HG02759 (cell line): ENCODE measurements at regions not wholly inside any gene's neighbourhood (a gene's known extent, or its start where the extent isn't known, plus 50 kb on each side); places are given as distances from the start of the nearest gene placed in this dataset.

Experiments
- ATAC-seq: cut with Tn5 transposase; IDR thresholded peaks from one replicate; pipeline ENCODE4 v1.9.1; 2021; ENCODE audit warnings: mild to moderate bottlenecking, moderate library complexity; ENCODE audit not compliant: unreplicated experiment

GRCh38 chr15:81536356-81536755, 162.3 kb upstream of the TMC3 start:
- no peak for ATAC-seq

- no peak for ATAC-seq
Observed at GRCh38 chr15:81534124-81534523, 160.1 kb upstream of the TMC3 start.

GRCh38 chr15:81532001-81532400, 158.0 kb upstream of the TMC3 start:
- ATAC-seq: no peak

GRCh38 chr15:81531109-81531592, 157.1 kb upstream of the TMC3 start:
- no peak for ATAC-seq

- ATAC-seq: no peak
Observed at GRCh38 chr15:81530271-81530691, 156.3 kb upstream of the TMC3 start.

- ATAC-seq: no peak
Observed at GRCh38 chr15:81529481-81529880, 155.5 kb upstream of the TMC3 start.

- no peak for ATAC-seq
Observed at GRCh38 chr15:81526029-81526428, 152.0 kb upstream of the TMC3 start.

- no peak for ATAC-seq
Observed at GRCh38 chr15:81524496-81524895, 150.5 kb upstream of the TMC3 start.

- ATAC-seq: no peak
Observed at GRCh38 chr15:81523867-81524266, 149.9 kb upstream of the TMC3 start.

GRCh38 chr15:81520480-81520879, 146.5 kb upstream of the TMC3 start:
- ATAC-seq: no peak

GRCh38 chr15:81516461-81516860, 142.4 kb upstream of the TMC3 start:
- no peak for ATAC-seq

GRCh38 chr15:81516012-81516411, 142.0 kb upstream of the TMC3 start:
- no peak for ATAC-seq

- no peak for ATAC-seq
Observed at GRCh38 chr15:81514725-81515124, 140.7 kb upstream of the TMC3 start.

- ATAC-seq: no peak
Observed at GRCh38 chr15:81511138-81511537, 137.1 kb upstream of the TMC3 start.

GRCh38 chr15:81507831-81508230, 133.8 kb upstream of the TMC3 start:
- ATAC-seq: no peak

GRCh38 chr15:81506936-81507335, 132.9 kb upstream of the TMC3 start:
- no peak for ATAC-seq

GRCh38 chr15:81506071-81506470, 132.1 kb upstream of the TMC3 start:
- no peak for ATAC-seq

- no peak for ATAC-seq
Observed at GRCh38 chr15:81504170-81504905, 130.3 kb upstream of the TMC3 start.

GRCh38 chr15:81502439-81502838, 128.4 kb upstream of the TMC3 start:
- no peak for ATAC-seq

- no peak for ATAC-seq
Observed at GRCh38 chr15:81500081-81500480, 126.1 kb upstream of the TMC3 start.

GRCh38 chr15:81498294-81498693, 124.3 kb upstream of the TMC3 start:
- ATAC-seq: no peak

GRCh38 chr15:81497238-81497637, 123.2 kb upstream of the TMC3 start:
- ATAC-seq: no peak
